HepG2 (cell line): ENCODE measurements at regions not wholly inside any gene's neighbourhood (a gene's known extent, or its start where the extent isn't known, plus 50 kb on each side); places are given as distances from the start of the nearest gene placed in this dataset.

Experiments used
- E2F2 ChIP-seq: sonication (generic); formaldehyde crosslinking; IDR thresholded peaks from 2 replicates; pipeline ENCODE4 v1.4.0; 2020; ENCODE audit warnings: missing genetic modification reagents, borderline replicate concordance
- ELK4 ChIP-seq: sonication (generic); formaldehyde crosslinking; IDR thresholded peaks from 2 replicates; pipeline ENCODE4 v1.9.0; 2021; ENCODE audit warnings: missing genetic modification reagents, borderline replicate concordance
- ESRRA ChIP-seq: sonication (generic); formaldehyde crosslinking; IDR thresholded peaks from 2 replicates; pipeline ENCODE4 v1.5.1; 2020; ENCODE audit warnings: mild to moderate bottlenecking, low read depth, missing genetic modification reagents
- GABPA ChIP-seq, 2 experiments: IDR thresholded peaks; 2 replicates each; pipeline ENCODE4 v1.6.1; 2011 to 2016; ENCODE audit warnings: low read depth in 2 of 2, low read length in 1 of 2, missing biosample characterization in 1 of 2, missing genetic modification characterization in 1 of 2
- GFI1 ChIP-seq: sonication (generic); formaldehyde crosslinking; IDR thresholded peaks from 2 replicates; pipeline ENCODE4 v1.5.0; 2020; ENCODE audit warnings: missing genetic modification reagents, mild to moderate bottlenecking, borderline replicate concordance
- GZF1 ChIP-seq: sonication (generic); formaldehyde crosslinking; IDR thresholded peaks from 2 replicates; pipeline ENCODE4 v1.5.1; 2020; ENCODE audit warnings: mild to moderate bottlenecking, missing genetic modification reagents
- HOXA9 ChIP-seq: sonication (generic); formaldehyde crosslinking; IDR thresholded peaks from 2 replicates; pipeline ENCODE4 v1.8.1; 2022; ENCODE audit warnings: missing genetic modification reagents, mild to moderate bottlenecking, moderate library complexity, borderline replicate concordance
- IKZF4 ChIP-seq: sonication (generic); formaldehyde crosslinking; IDR thresholded peaks from 2 replicates; pipeline ENCODE4 v1.5.1; 2020; ENCODE audit warnings: borderline replicate concordance, mild to moderate bottlenecking, low read depth, missing genetic modification reagents; ENCODE audit errors: not compliant biosample characterization
- KDM5B ChIP-seq: sonication (generic); formaldehyde crosslinking; IDR thresholded peaks from 2 replicates; pipeline ENCODE4 v1.4.0; 2020; ENCODE audit warnings: missing genetic modification reagents, mild to moderate bottlenecking, borderline replicate concordance
- LBX2 ChIP-seq: sonication (generic); formaldehyde crosslinking; IDR thresholded peaks from 2 replicates; pipeline ENCODE4 v1.5.0; 2020; ENCODE audit warnings: missing genetic modification reagents, mild to moderate bottlenecking, borderline replicate concordance
- MAZ ChIP-seq, 2 experiments: sonication (generic) in 1 of 2; formaldehyde crosslinking in 1 of 2; IDR thresholded peaks; 2 replicates each; pipeline versions ENCODE4 v1.5.0 to v1.6.1; 2012 to 2020; ENCODE audit warnings: low read depth in 2 of 2, mild to moderate bottlenecking in 2 of 2, borderline replicate concordance in 1 of 2, improper control_type of control experiment in 1 of 2, low read length in 1 of 2, missing genetic modification reagents in 1 of 2, moderate library complexity in 1 of 2
- NFATC3 ChIP-seq: sonication (generic); formaldehyde crosslinking; IDR thresholded peaks from 2 replicates; pipeline ENCODE4 v1.5.1; 2020; ENCODE audit warnings: mild to moderate bottlenecking, missing genetic modification reagents
- PAWR ChIP-seq: sonication (generic); formaldehyde crosslinking; IDR thresholded peaks from 2 replicates; pipeline ENCODE4 v1.4.0; 2020; ENCODE audit warnings: missing genetic modification reagents, mild to moderate bottlenecking, borderline replicate concordance
- POGK ChIP-seq: sonication (generic); formaldehyde crosslinking; conservative IDR thresholded peaks from 2 replicates; pipeline ENCODE4 v1.8.0; 2022; ENCODE audit warnings: mild to moderate bottlenecking, moderate library complexity, missing genetic modification reagents
- SKI ChIP-seq: fragments of 450-650 bp; IDR thresholded peaks from one replicate; pipeline ENCODE4 v1.6.1; 2018; ENCODE audit warnings: mild to moderate bottlenecking; ENCODE audit not compliant: partially characterized antibody
- TMF1 ChIP-seq: sonication (generic); formaldehyde crosslinking; IDR thresholded peaks from 2 replicates; pipeline ENCODE4 v1.8.1; 2022; ENCODE audit warnings: low read depth, missing genetic modification reagents
- ZNF17 ChIP-seq: sonication (generic); formaldehyde crosslinking; IDR thresholded peaks from 2 replicates; pipeline ENCODE4 v1.5.0; 2020; ENCODE audit warnings: mild to moderate bottlenecking, missing genetic modification reagents
- ZNF333 ChIP-seq: sonication (generic); formaldehyde crosslinking; IDR thresholded peaks from 2 replicates; pipeline ENCODE4 v1.4.0; 2020; ENCODE audit warnings: mild to moderate bottlenecking, missing genetic modification reagents, borderline replicate concordance
- ZNF770 ChIP-seq: sonication (generic); formaldehyde crosslinking; IDR thresholded peaks from 2 replicates; pipeline ENCODE4 v1.5.0; 2020; ENCODE audit warnings: mild to moderate bottlenecking, missing genetic modification reagents
- ZSCAN30 ChIP-seq: sonication (generic); formaldehyde crosslinking; IDR thresholded peaks from 2 replicates; pipeline ENCODE4 v1.5.0; 2020; ENCODE audit warnings: mild to moderate bottlenecking, missing genetic modification reagents

GRCh38 chr2:241965931-241966412 lies 96.4 kb downstream of the RTP5 start (continued):
- TF ChIP-seq NFATC3 (CRISPR knock-in tag) (no peak), TMF1 (CRISPR knock-in tag) (no peak), GABPA (IDR thresholded peaks at IDR 0.05; ENCODE audit: low read depth, low read length) (no peak), GABPA (CRISPR knock-in tag; IDR thresholded peaks at IDR 0.05; ENCODE audit: low read depth) (no peak), SKI (no peak), ESRRA (CRISPR knock-in tag) (no peak), ELK4 (CRISPR knock-in tag) (no peak), GZF1 (CRISPR knock-in tag) (no peak), PAWR (CRISPR knock-in tag) (no peak), ZNF17 (no peak), GFI1 (no peak), ZNF333 (CRISPR knock-in tag) (no peak), HOXA9 (no peak), LBX2 (no peak), KDM5B (no peak; the same call in 1 of the 2 replicates), ZSCAN30 (no peak), ZNF770 (CRISPR knock-in tag) (no peak), MAZ (IDR thresholded peaks at IDR 0.05; ENCODE audit: borderline replicate concordance, low read depth, low read length) (no peak), MAZ (CRISPR knock-in tag; IDR thresholded peaks at IDR 0.05; ENCODE audit: low read depth) (no peak), POGK (CRISPR knock-in tag) (no peak), IKZF4 (no peak), E2F2 (CRISPR knock-in tag) (no peak)
